Caco-2 (cell line): ENCODE measurements at regions not wholly inside any gene's neighbourhood (a gene's known extent, or its start where the extent isn't known, plus 50 kb on each side); places are given as distances from the start of the nearest gene placed in this dataset.

Source experiments
- BruUV-seq: library from RNA; stranded (reverse); fragments of 400-500 nt; replicated peaks from 2 replicates; lab custom pipeline; 2021; lab: Mats Ljungman, UMichigan
- CTCF ChIA-PET: fragments of 300-600 bp; sonication (Branson Sonifier 250); formaldehyde crosslinking; loops from one replicate; lab custom pipeline; 2022; ENCODE audit warnings: antibody characterized with exemption; lab: Charles Lee
- POLR2A ChIA-PET: fragments of 300-600 bp; sonication (Branson Sonifier 250); formaldehyde crosslinking; loops from one replicate; lab custom pipeline; 2022; ENCODE audit warnings: antibody characterized with exemption; lab: Charles Lee
- DNase-seq, 2 experiments: peaks; one replicate each; pipeline versions ENCODE4 v3.0.0 to v3.0.0-alpha.2; 2020 to 2022
- H3K27me3 ChIP-seq: replicated peaks from 2 replicates; pipeline ENCODE4 v1.6.0; 2011; ENCODE audit warnings: low read length; ENCODE audit not compliant: control insufficient read depth, insufficient read depth
- H3K36me3 ChIP-seq: 2 replicates; pipeline ENCODE4 v1.5.1; 2011; ENCODE audit warnings: low read length; ENCODE audit not compliant: control insufficient read depth, insufficient read depth
- H3K4me1 ChIP-seq: fragments of 250-450 bp; sonication (Bioruptor Pico); 2 replicates; pipeline ENCODE4 v1.5.1; 2020; ENCODE audit warnings: mild to moderate bottlenecking
- H3K4me3 ChIP-seq: 2 replicates; pipeline ENCODE4 v1.5.1; 2011; ENCODE audit warnings: low read depth, mild to moderate bottlenecking, control low read depth, low read length
- H3K9me3 ChIP-seq: fragments of 250-450 bp; sonication (Bioruptor Pico); 2 replicates; pipeline ENCODE4 v1.5.1; 2020; ENCODE audit warnings: mild to moderate bottlenecking, moderate library complexity
- H3K27ac Mint-ChIP-seq: one replicate; pipeline ENCODE4 v1.8.0; 2022; ENCODE audit warnings: mixed read lengths; ENCODE audit not compliant: unreplicated experiment
- H3K27me3 Mint-ChIP-seq: one replicate; pipeline ENCODE4 v1.8.0; 2022; ENCODE audit warnings: mixed read lengths; ENCODE audit not compliant: insufficient read depth, unreplicated experiment
- H3K36me3 Mint-ChIP-seq: one replicate; pipeline ENCODE4 v1.8.0; 2022; ENCODE audit warnings: mild to moderate bottlenecking, mixed read lengths; ENCODE audit not compliant: insufficient read depth, unreplicated experiment
- H3K4me1 Mint-ChIP-seq: one replicate; pipeline ENCODE4 v1.8.0; 2022; ENCODE audit warnings: low read depth, mixed read lengths; ENCODE audit not compliant: unreplicated experiment
- H3K4me3 Mint-ChIP-seq: one replicate; pipeline ENCODE4 v1.8.0; 2022; ENCODE audit warnings: mild to moderate bottlenecking, moderate library complexity, mixed read lengths; ENCODE audit not compliant: unreplicated experiment
- H3K9me3 Mint-ChIP-seq: one replicate; pipeline ENCODE4 v1.8.0; 2022; ENCODE audit warnings: mixed read lengths; ENCODE audit not compliant: unreplicated experiment
- intact Hi-C: fragments of 100-400 bp; cut with micrococcal nuclease; formaldehyde crosslinking; loops from one replicate; pipeline ENCODE4 v1.10.0; 2022; ENCODE audit not compliant: unreplicated experiment
- TF ChIP-seq, protein P1 (sequence below), 2 experiments: fragments of 200-600 bp in 1 of 2; IDR thresholded peaks; 1 replicate in 1 of 2; 2 replicates in 1 of 2; pipeline versions ENCODE4 v1.5.1 to v1.8.0; 2011 to 2022; ENCODE audit warnings: antibody characterized with exemption in 1 of 2, control low read depth in 1 of 2, inconsistent platforms in 1 of 2, low read depth in 1 of 2, low read length in 1 of 2, mild to moderate bottlenecking in 1 of 2, moderate library complexity in 1 of 2; ENCODE audit not compliant: insufficient read depth in 1 of 2, severe bottlenecking in 1 of 2, unreplicated experiment in 1 of 2

GRCh38 chr18:27478459-27478858, 293.4 kb upstream of the CHST9 start:
- Mint-ChIP-seq H3K4me3 (no peak overlapping the region), H3K4me1 (peaks cover 24% of the 10 kb centered on the region), H3K27me3 (no peaks in the 10 kb centered on the region), H3K36me3 (no peaks in the 10 kb centered on the region), H3K9me3 (peaks cover 12% of the 10 kb centered on the region), H3K27ac (no peak overlapping the region)
- TF ChIP-seq, protein P1, sequence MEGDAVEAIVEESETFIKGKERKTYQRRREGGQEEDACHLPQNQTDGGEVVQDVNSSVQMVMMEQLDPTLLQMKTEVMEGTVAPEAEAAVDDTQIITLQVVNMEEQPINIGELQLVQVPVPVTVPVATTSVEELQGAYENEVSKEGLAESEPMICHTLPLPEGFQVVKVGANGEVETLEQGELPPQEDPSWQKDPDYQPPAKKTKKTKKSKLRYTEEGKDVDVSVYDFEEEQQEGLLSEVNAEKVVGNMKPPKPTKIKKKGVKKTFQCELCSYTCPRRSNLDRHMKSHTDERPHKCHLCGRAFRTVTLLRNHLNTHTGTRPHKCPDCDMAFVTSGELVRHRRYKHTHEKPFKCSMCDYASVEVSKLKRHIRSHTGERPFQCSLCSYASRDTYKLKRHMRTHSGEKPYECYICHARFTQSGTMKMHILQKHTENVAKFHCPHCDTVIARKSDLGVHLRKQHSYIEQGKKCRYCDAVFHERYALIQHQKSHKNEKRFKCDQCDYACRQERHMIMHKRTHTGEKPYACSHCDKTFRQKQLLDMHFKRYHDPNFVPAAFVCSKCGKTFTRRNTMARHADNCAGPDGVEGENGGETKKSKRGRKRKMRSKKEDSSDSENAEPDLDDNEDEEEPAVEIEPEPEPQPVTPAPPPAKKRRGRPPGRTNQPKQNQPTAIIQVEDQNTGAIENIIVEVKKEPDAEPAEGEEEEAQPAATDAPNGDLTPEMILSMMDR (IDR thresholded peaks at IDR 0.05; ENCODE audit: insufficient read depth in 1 of 2, low read depth in 1 of 2, low read length in 1 of 2, severe bottlenecking in 1 of 2, unreplicated experiment in 1 of 2), result no peak
- no peaks in the 10 kb centered on the region for H3K9me3 ChIP-seq
- H3K27me3 ChIP-seq, result no peaks in the 10 kb centered on the region
- ChIA-PET CTCF (no interaction called here), POLR2A (no interaction called here)
- no peak for DNase-seq
- H3K4me3 ChIP-seq, result no peak overlapping the region
- intact Hi-C loops, result no loop called here
- BruUV-seq, result no TSS peak
- H3K36me3 ChIP-seq, result no peaks in the 10 kb centered on the region
- H3K4me1 ChIP-seq, result no peaks in the 10 kb centered on the region

GRCh38 chr18:27473318-27473717, 288.2 kb upstream of the CHST9 start:
- Mint-ChIP-seq H3K9me3 (peaks cover 12% of the 10 kb centered on the region), H3K27ac (no peak overlapping the region), H3K27me3 (no peaks in the 10 kb centered on the region), H3K4me3 (no peak overlapping the region), H3K36me3 (no peaks in the 10 kb centered on the region), H3K4me1 (peaks cover 13% of the 10 kb centered on the region)
- intact Hi-C loops, result no loop called here
- ChIA-PET CTCF (no interaction called here), POLR2A (no interaction called here)
- H3K4me1 ChIP-seq, result no peaks in the 10 kb centered on the region
- DNase-seq, result no peak
- no TSS peak for BruUV-seq
- H3K4me3 ChIP-seq, result no peak overlapping the region
- TF ChIP-seq, protein P1 (IDR thresholded peaks at IDR 0.05; ENCODE audit: insufficient read depth in 1 of 2, low read depth in 1 of 2, low read length in 1 of 2, severe bottlenecking in 1 of 2, unreplicated experiment in 1 of 2), result no peak
- H3K27me3 ChIP-seq, result no peaks in the 10 kb centered on the region
- H3K9me3 ChIP-seq, result no peaks in the 10 kb centered on the region
- H3K36me3 ChIP-seq, result no peaks in the 10 kb centered on the region

- H3K4me3 Mint-ChIP-seq, result no peak overlapping the region
- H3K27me3 Mint-ChIP-seq, result no peaks in the 10 kb centered on the region
- H3K4me1 ChIP-seq, result no peaks in the 10 kb centered on the region
- H3K27ac Mint-ChIP-seq, result no peak overlapping the region
- H3K9me3 ChIP-seq, result no peaks in the 10 kb centered on the region
- intact Hi-C loops, result no loop called here
- H3K4me1 Mint-ChIP-seq, result no peaks in the 10 kb centered on the region
- no peak for DNase-seq
- ChIA-PET POLR2A (no interaction called here), CTCF (no interaction called here)
- H3K36me3 ChIP-seq, result no peaks in the 10 kb centered on the region
- no peaks in the 10 kb centered on the region for H3K27me3 ChIP-seq
- H3K4me3 ChIP-seq, result no peak overlapping the region
- H3K9me3 Mint-ChIP-seq, result no peaks in the 10 kb centered on the region
- no TSS peak for BruUV-seq
- TF ChIP-seq, protein P1 (IDR thresholded peaks at IDR 0.05; ENCODE audit: insufficient read depth in 1 of 2, low read depth in 1 of 2, low read length in 1 of 2, severe bottlenecking in 1 of 2, unreplicated experiment in 1 of 2), result no peak
- H3K36me3 Mint-ChIP-seq, result no peaks in the 10 kb centered on the region
Measured at GRCh38 chr18:27467073-27467472, 282.0 kb upstream of the CHST9 start.
